HG03060 (cell line): ENCODE measurements at regions not wholly inside any gene's neighbourhood (a gene's known extent, or its start where the extent isn't known, plus 50 kb on each side); places are given as distances from the start of the nearest gene placed in this dataset.
"Not testable (repeated sequence)": the region's sequence is repeated elsewhere in the genome, so short reads cannot be mapped to it uniquely, and the experiment has no call there.

Source experiments
- ATAC-seq: cut with Tn5 transposase; IDR thresholded peaks from one replicate; pipeline ENCODE4 v1.9.1; 2021; ENCODE audit warnings: low read depth, moderate number of reproducible peaks; ENCODE audit not compliant: unreplicated experiment

DNA sequence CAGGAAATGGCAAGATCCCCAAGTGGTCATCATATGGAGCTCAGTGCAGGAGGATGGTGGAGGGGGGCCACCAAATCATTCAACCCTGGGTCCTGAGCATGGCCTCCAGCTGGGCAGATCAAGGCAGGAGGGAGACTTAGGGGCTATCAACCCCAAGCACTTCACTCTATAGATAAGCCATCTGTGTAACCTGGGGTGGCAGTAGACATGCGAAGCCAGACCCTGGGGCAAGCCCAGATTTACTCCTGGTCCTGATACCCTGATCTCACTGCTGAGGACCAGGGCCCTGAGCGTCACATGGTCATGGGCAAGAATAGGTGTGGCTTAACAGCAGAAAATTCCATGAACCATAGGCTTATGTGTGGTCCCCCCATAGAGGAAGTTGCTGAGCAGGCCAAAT, 173.0 kb upstream of the ADCY1 start:
- ATAC-seq: no peak

DNA sequence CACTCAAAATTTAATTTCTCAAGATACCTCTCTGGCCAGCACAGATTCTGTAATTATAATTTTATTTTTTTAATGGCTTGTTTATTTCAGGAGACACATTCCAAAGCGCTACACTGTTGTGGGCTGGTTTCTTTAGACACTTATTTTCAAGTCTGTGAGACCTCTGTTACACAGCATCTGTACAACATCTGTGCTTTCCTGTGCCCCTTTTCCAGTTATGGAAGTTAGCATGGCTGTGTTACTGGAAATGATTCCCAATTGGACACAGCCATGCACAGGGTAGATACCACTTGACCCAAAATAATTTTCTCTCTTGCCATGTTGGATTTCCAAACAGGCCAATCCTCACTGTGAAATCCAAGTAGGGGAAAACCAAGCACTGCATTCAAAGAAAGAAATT, 172.3 kb upstream of the ADCY1 start:
- no peak for ATAC-seq

DNA sequence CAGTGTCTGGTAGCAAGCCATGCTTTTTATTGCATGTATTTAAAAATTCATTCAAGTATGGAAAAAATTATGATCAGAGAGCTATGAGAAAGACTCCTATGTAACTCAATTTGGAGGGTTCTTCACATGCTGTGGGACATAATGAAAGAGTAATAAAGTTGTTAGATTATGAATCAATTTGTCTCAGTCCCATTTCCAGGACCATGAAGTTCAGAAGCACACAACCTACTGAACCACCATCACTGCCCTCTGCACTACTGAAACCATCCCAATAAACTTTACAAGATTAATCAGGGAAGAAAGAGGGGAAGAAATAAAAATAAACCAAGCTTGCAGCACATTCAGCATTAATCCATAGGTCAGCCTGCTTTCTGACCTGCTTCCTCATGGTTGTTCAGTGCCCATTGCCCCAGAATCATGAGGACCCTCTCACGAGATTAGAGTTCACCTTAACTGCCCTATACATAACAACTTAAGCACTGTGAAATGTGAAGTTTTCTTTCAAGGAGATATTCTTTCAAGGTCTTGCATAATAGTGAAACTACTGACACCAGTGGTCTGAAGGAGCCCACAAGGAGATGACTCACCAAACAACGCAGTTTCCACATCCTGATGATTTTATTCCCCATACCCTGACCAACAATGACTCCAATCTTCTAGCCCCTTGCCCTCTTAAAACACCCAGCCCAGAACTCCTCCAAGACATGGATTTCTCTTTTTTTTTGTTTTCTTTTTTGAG, 171.5 kb upstream of the ADCY1 start:
- no peak for ATAC-seq

DNA sequence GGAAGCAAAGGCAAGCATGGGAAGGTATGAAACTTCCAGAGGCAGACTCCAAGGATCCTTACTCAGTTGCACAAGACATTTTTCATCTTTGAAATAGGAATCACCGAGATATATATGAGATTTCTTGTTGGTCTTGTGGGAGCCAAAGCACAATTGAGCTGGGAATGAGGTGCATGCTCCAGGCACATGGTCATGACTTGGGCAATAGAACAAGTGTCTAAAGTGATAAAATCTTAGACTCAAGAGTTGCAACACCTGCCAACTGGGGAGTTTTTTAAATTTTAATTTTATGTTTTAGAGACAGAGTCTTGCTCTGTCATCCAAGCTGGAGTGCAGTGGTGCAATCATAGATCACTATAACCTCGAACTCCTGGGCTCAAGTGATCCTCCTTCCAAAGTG, 169.5 kb upstream of the ADCY1 start:
- no peak for ATAC-seq

DNA sequence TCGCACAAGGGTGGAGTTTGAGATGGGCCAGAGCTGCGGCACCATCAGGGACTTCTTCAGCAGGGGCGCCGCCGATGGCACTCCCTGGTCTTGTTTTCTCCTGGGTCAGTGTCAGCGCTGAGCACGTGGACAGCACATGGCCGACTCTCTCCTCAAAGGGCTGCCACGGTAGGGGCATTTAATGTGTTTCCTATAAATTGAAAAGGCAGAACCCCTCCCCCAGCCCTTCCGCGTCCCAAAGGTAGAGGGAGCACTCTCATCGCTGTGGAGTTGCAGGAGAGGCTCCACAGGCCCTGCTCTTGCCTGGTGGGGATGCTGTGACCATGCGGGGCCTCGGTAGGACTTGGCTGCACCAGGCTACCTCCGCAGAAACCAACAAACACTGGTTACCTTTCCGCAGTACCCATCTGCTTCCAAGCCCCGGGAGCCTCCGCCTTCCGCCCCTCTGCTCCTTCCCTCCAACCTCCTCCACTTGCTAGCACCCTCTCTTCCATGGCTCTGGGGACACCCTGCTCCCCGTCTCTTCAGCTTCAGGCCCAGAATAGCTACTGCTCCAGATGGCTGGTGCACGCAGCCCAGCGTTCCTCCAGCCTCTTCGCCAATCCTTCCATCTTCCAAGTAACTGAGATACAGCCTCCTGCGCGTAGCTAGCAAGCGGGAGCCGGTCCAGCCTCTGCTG, 166.3 kb upstream of the ADCY1 start:
- no peak for ATAC-seq

DNA sequence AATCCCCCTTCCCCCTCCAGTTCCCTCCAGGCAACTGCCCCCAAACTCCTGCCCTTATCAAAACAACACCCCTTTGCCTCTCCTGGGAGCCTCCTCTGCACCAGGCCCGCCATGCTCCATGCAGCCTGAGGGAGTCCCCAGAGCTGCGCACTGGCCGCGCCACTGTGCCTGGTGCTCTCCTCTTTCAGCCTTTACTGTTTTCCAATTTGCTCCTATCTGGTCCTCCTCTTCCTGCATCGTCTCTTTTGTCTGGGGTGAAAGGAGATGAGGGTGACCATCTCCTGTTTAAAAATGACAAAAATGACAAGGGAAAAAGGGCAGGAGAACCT, 165.8 kb upstream of the ADCY1 start:
- no peak for ATAC-seq

DNA sequence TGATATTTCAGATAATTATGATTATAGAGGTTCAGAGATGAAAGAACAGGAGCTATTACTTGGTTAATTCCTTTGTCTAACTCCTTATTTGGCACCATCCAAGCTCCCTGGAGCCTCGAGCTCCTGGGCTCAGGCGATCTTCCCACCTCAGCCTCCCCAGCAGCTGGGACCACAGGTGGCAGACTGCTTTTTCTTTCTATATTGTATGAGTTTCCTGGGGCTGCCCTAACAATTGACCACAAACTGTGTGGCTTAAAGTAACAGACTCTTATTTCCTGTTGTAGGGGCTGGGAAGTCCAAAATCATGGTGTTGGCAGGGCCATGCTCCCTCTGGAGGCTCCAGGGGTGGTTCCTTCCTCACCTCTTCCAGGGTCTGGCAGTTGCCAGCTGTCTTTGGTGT, 163.3 kb upstream of the ADCY1 start:
- no peak for ATAC-seq

DNA sequence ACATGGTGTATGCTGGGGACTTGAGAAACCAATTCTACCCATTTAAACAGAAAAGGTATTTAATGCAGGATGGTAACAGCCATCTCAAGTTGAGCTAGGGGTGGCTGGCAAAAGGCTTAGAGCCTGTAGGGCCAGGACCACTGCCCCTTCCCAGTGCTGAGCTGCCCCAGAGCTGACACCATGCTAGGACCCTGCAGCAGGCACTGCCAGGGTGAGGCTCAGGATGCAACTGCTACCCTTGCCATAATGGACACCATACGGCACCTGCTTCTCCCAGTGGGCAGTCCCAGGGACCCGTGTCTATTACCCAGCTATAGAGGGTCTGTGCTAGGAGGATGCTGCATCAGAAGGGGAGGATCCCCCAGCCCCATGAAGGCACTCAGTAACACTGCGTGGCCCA, 160.7 kb upstream of the ADCY1 start:
- no peak for ATAC-seq

DNA sequence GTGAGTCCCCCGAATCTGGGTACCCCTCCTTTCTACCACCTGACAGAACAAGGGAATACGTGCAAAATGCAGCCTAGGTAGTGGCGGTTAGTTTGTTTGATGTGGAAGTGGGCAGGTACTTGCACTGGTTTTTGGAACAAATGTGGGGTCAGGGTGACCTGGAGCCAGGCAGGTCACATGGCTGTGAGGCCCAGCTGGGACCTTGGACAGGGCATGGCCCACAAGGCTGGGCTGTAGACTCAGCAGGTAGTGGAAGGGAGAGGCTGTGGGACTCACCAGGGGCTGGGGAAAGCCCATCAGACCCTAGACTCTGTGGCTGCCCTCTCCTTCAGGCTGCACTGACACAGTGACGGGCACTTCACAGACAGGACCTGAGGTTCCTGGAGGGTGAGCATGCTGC, 159.9 kb upstream of the ADCY1 start:
- no peak for ATAC-seq

DNA sequence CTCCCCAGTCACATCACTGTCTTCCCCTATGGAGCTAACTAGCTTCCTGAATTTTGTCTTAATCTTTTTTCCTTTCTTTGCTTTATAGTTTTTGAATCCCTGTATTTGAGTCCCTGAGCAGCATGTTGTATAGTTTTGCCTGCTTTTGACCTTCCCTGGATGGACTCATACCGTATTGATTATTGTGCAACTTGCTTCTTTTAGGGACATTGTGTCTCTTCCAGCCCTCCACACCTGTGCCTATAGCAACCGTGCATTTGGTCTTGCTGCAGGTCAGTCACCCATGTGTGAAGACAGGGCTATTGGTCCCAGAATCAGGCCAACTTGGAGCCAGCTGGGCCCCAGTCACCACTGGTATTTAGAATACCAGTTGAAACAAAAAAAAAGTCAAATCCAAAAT, 158.9 kb upstream of the ADCY1 start:
- ATAC-seq: no peak

DNA sequence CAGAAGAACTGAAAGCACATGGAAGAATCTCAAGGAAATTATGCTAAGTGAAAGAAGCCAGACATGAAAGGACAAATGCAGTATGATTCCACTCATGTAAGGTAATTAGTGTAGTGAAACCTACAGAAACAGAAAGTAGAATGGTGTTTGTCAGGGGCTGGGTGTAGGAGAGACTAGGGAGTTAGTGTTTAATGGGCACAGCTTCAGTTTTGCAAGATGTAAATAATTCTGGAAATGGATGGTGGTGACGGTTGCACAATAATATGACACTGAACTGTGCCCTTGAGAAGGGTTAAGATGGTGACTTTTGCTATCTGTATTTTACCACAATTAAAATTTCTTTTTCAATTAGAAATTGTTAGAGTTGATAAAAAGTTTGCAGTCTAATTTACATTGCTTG, 157.3 kb upstream of the ADCY1 start:
- no peak for ATAC-seq

DNA sequence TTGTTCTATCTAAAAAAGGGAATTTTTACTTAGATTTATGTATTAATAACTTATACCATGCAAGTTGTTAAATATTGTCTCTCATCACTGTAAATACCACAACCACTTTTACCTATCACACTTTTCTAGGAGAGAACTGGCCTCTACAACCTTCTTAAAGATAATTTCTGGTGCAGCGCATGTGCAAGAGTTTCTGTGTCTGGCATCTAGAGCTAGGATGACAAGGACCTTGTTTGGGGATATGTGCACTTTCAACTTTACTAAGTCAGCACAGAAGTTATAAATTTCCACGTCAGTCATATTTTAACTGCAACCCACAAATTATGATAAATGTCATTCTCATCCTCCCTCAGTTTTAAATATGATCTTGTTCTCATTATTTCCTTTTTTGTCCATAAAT, 156.9 kb upstream of the ADCY1 start:
- no peak for ATAC-seq

DNA sequence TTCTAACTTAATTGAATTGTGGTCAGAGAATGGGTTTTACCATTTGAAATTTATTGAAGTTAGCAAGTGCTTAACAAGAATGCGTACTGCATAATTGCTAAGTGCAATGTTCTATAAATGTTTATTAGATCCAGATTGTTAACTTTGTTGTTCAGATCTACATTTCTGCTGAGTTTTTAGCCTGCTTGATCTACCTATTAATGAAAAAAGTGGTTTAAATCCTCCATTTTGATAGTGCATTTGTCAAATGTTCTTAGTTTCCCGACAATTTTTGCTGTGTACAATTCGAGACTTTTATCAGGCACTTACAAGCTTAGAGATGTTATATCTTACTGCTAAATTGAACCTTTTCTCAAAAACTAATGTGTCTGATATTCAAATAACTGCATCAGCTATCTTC, 156.4 kb upstream of the ADCY1 start:
- no peak for ATAC-seq

DNA sequence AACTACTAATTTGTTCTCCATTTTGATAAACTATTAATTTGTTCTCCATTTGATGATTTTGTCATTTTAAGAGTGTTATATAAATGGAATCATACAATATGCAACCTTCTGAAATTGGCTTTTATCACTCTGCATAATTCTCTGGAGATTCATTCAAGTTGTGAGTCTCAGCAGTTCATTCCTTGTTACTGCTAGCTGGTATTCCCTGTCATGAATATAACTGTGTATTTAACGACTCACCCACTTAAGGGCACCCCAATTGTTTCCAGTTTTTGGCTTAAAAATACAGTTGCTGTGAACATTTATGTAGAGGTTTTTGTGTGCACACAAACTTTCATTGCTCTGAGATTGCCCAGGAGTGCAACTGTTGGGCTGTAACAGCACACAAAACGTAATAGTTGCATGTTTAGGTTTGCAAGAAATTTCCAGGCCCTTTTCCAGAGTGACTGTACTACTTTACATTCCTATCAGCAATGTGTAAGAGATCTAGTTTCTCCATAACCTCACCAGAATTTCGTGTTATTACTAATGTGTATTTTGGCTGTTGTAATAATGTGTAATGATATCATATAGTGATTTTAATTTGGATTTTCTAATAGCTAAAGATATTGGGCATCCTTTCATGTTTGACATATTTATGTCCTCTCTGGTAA, 153.2 kb upstream of the ADCY1 start:
- ATAC-seq: no peak

DNA sequence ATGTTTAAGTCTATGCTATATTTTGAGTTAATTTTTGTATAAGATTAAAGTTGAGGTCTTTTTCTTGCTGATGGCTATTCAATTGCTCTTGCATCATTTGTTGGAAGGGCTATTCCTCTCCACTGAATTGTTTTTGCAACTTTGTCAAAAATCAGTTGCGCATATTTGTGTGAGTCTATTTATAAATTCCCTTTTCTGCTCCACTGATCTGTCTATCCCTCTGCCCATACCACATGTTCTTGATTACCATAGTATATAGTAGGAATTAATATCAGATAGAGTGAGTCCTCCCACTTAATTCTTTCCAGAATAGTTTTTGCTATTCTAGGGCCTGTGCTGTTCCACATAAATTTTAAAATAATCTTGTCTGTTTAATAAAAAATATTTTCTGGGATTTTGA, 152.4 kb upstream of the ADCY1 start:
- ATAC-seq: no peak

DNA sequence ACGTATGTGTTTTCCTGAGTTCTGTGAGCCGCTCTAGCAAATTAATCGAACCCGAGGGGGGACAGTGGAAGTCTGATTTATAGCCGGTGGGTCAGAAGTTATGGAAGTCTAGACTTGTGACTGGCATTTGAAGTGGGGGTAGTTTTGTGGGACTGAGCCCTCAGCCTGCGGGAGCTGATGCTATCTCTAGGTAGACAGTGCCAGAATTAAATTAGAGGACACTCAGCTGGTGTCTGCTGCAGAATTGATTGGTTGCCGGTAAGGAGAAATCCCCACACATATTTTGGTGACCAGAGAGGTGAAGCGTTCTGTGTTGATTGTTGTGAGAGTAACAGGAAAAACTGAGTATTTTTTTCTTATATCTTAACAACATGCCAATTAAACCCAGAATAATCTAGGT, 143.8 kb upstream of the ADCY1 start:
- no peak for ATAC-seq

DNA sequence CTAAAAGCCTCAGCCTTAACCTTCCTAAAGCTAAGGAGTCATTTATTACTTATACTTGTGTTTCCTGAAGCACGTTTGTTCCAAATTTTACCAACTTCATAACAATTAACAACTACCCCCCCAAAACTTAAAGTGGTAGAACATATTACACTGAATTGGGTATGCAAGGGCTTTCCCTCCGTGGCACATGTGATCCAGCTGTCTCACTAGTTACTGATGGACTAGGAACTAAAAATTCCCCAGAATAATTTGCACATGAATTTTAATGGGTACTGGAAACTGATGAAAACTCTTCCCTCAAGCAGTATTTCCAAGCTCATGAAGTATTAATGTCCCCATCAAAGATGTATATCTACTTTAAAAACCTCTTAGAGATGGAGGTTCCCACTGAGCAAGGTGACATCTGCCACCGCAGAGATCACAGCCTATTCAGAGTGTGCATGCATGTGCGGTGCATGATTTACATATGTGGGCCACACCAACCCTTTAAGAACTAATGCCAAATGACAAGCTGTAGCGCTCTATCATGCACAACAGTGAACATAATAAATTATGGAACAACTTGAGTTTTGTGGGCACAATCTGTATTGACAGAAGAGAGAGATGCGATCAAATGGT, 139.9 kb upstream of the ADCY1 start:
- no peak for ATAC-seq

DNA sequence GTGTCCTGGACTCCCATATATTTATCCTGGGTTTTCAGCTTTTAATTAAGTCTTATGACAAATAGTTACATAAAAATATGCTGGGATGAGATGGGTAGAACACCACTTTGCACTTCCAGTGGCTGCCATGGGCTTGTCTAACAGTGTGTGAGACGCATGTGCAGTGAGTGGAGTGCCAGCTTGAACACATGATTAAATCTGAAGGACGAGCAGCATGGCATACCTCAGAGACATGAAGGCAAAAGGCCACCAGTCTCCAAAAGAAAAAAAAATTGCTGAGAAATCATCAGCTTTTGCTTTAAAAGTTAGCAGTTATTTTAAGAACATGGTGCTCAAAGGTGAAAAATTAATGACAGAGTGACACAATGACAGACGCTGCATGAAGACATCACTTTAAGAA, 139.0 kb upstream of the ADCY1 start:
- ATAC-seq: no peak

DNA sequence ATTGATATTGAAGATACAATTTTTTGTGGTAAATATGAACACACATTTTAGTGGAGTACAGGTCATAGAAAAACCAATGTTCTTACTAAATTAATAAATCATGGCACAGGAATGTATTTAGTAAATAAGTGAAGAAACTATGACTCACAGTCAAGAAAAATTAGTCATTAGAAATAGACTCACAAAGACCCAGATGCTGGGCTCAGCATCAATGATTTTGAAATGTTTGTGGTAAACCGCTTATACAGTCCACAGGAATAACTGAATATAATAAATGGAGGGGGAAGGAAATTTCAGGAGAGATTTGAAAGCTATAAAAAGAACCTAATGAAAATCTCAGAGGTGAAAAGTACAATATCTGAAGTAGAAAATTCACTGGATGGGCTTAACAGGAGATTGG, 138.3 kb upstream of the ADCY1 start:
- ATAC-seq: no peak

DNA sequence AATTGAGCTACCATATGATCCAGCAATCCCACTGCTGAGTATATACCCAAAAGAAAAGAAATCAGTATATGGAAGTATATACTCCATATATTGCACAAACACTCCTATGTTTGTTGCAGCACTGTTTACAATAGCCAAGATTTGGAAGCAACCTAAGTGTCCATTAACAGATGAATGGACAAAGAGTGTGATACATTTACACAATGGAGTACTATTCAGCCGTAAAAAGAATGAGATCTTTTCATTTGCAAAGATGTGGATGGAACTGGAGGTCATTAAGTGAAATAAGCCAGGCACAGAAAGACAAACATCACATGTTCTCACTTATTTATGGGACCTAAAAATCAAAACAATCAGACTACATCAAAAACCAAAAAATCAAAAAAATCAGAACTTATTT, 133.4 kb upstream of the ADCY1 start:
- not testable (repeated sequence) for ATAC-seq

DNA sequence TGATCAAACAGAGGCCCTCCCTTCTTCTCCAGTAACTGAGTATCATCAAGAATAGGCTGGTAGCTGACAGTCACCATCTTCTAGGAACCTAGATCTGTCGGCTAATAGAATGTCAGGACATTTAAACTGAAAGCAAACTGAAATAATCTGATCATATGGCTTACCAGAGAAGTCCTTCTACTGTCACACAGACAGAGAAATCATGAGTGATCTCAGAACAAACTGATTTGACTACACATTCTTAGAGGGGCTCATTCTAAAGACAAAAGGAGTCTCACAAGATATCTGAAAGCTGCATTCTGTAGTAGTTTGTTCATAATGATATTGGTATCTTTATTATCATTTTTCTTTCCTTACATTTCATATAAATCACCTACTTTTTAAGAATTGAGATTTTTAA, 130.9 kb upstream of the ADCY1 start:
- no peak for ATAC-seq
